Suppressor macrophage (primary cell): ENCODE measurements at regions not wholly inside any gene's neighbourhood (a gene's known extent, or its start where the extent isn't known, plus 50 kb on each side); places are given as distances from the start of the nearest gene placed in this dataset.
A peak's percentile ranks its signal among the peaks of the same experiment; 100 is the strongest.
"Not testable (repeated sequence)": the region's sequence is repeated elsewhere in the genome, so short reads cannot be mapped to it uniquely, and the experiment has no call there.

ENCODE experiments used
- DNase-seq, 4 experiments: peaks; one replicate each; pipeline ENCODE4 v3.0.0-alpha.2; 2020 to 2022

DNA sequence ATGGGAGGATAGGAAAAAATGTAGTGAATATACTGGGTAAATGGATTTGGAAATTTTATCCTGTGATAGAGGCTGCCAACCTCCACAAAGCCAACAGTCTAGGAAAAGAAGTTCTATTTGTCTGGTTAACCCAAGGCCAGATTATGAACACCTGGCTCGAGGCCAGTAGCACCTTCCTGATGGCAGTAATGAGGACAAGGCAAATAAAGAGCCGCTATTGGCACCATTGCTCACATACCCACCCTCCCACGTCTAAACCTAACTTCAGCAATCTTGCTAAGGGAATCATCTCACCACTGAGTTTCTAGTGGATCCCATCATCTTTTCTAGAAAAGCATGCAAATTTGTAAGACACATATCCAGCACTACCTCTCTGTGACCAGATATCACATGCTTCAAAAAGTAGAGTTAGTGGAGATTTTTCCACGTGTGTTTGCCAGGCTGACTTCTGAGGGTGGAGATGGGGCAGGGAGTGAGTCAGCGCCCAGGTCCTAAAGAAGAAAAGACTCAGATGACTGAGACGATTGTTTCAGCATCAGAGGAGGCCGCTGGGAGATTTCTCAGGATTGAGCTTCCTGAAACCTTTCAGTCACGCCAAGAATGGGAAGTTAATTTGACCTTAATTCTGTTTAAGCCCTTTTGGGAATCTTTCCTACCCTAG is 362.9 kb downstream of the EMP1 start:
- no peak for DNase-seq

DNA sequence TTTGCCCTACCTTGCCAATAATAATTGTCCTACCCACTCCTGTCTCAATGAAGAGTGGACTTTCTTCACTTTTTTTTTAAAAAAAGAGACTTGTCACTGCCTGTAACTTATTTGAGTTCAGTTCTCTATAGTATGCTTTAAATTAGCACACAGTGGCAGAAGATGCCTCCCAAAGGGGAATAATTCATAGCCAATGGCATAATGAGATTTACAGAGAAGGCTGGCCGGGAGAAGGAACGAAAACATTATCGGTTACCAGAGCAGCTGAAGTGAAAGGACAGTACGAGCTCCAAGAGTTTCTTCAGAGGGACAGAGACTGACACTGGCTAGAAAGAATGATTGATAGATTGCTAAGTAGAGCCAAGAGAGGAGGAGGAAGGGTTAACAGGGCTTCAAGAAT is 356.3 kb downstream of the EMP1 start:
- no peak for DNase-seq

DNA sequence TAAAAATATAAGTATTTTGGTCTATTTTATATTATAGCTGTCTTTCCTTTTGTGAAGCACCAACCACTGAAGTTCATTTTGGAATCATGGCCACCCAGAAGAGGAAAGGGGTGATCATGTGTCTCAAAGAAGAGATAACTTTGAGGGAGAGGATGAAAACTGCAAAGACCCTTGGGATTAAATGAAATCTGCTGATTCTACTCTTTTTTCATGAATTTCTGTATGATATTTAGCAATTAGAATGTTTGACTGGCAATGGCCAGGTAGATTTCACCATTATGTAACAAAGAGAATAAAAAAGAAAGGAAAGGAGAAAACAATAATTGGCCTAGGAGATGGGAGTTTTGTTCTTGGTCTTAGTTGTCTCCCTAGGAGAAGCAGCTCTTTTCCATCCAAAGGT is 350.8 kb downstream of the EMP1 start:
- DNase-seq: no peak

DNA sequence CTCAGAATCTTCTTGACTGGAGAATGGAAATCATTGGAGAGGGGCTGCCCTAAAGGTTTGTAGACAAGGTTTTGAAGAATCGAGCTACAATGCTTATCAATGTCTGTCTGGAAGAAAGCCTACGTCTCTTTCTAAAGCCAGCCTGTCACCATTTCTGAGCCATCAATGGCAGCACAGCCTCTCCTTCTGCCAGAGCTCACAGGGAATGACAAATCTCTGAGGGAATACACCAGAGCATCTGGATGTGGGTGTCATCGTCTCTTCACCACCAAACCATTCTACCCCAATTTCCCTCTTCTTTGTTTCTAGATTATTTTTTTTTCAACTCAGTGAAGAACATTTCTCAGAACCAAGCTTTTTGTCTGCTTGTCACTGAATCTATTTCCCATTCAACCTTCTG is 349.7 kb downstream of the EMP1 start:
- DNase-seq: no peak

DNA sequence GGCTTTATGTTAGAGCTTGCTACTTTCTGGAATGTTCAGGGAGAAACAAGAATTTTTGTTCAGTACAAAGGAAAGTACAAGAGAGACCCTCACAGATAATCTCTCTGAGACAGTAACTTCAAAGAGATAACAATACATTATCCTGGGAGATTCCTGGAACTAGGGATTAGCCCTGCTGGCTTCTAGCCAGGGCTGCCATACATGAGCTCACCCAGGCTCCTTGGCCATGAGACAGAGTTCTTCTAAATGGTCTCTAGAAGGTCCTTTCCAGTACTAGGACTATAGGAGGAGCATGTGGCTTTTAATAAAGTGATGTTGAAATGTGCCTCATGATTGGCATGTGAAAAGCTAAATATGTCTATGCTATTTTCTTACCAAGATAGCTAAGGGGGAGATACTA is 342.5 kb downstream of the EMP1 start:
- peak in 1 of 4 experiments; percentile 0 for DNase-seq

DNA sequence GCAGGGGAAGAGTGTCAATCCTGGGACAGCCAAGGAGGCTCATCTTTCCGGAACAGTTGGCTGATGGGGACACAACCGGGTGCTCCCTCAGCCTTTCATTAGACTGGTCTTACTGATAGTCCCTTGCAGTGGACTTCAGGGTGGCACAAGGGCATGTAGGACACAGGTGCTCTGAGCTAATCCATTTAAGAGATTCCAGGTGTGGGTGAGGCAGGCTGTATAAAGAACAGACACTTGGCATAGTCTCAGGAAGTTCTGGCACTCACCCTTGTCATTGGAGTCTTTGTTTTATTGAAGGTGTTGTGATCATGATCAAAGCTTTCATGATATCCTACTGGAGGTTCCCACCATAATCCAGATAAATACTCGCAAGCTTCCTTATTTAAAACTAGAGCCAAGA is 341.6 kb downstream of the EMP1 start:
- no peak for DNase-seq

DNA sequence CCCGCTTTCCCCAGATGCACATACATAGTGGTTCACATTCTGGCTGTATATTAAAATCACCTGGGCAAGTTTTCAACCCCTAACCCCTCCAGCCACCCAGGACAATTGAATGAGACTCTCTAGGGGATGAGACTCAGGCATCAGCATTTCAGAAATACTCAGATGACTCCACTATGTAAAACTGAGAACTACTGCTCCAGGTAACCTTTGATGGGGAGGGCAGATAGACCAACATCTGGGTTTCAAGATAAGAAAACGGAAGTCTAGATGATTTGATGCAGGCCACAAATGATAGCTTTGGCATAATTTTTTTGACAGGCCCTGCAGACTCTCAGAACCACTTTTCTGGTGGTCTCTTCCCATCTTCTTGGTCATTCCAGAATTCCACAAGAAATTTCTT is 341.1 kb downstream of the EMP1 start:
- DNase-seq: no peak

DNA sequence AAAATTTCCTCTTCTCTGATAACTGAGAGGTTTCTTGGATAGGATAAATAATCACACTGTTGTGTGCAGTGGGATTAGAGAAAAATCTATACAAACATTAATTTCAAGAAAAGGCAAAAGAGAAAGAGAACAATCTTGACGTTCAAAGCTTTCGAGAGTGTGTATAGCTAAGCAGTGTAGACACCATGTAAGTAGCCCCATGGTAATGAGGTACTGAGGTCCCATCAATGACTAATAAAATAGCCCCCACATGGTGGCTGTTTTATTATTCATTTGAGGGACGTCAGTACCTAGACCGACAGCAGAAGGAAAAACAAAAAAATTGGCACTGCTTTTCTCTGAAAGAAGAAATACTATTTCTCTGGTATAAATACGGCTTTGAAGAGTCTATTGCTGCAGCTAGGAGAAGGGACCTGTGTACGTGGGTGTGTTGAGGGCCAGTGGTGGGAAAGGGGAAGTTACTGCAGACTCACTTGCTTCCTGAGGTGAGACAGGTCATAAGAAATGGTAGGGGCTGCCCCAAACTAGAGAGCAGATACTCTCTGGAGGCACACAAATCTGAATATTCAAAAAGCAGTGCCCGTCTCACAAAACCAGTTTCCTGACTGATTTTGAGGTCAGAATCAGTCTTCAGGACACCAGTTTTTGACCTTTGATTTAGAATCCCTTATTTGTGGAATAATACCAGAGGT is 339.8 kb downstream of the EMP1 start:
- DNase-seq: peak in 3 of 4 experiments; percentile 6 to 27 (median 19)

DNA sequence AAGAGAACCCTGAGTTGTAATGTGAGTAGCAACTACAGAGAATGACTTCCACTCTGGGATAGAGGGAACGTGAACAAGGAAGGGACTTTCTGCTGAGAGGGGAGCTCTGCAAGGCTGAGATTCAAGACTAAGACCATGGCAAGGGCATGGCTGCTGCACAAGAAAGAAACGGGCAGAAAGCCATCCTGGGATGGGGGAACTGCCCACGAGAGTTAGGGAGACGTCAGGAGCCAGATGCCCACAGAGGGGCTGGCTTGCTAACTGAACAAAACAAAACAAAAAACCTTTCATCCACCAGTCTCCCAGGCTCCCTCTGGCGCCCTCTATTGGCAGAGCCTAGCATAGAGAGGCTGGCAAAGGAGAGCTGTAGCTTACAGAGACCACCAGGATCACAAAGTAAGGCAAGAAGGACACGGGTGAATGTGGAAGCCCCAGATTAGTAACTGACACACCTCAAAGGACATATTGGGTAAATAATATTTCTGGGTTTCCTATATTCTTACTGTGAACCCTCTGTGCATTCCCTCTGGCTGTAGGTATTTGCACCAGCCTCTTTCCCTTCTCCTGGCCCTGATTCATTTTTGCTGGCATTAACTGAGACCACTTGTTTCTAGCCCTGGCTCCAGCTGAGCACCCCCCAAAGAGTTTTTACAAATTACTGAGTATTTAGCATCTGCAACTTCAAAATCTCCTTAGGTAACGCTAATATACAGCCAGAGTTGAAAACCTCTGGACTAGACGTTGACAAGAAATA is 338.3 kb downstream of the EMP1 start:
- DNase-seq: peak; percentile 50 to 76 (median 67)

DNA sequence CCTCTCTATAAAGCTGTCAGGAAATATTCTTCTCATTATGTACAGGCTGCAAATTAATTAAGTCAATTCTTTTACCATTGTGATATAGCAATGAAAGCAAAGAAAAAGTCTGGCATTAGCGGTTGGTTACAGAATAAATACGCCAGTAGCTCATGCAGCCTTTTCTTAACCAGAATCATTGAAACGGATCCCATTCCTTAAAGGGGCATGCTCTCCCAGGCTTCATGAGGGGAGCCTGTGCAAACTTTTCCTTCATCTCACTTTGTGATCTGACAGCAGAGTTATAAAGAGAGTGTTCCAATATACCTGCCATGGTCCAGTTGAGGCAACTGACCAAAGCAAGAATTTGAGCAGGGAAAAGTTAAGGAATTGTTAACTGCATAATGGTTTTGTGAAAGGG is 337.7 kb downstream of the EMP1 start:
- DNase-seq: no peak

DNA sequence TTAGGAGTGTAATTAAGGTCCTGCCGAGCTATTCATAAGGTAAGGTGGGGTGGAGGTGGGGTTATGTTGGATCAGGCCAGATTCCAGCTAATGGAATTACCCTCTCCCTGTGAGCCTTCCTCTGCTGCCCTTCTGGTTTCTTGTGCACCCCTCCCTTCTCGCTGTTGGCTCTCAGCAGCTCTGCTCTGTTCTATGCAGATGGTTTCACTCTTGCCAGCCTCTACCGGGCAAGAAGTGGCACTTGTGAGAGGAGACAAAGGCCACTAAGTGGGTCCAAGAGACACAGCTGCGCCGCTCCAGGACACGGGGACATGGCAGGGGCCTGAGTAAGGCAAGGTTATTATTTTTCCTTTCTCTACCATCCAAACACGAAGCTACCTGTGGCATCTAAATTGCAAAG is 334.4 kb downstream of the EMP1 start:
- no peak for DNase-seq

DNA sequence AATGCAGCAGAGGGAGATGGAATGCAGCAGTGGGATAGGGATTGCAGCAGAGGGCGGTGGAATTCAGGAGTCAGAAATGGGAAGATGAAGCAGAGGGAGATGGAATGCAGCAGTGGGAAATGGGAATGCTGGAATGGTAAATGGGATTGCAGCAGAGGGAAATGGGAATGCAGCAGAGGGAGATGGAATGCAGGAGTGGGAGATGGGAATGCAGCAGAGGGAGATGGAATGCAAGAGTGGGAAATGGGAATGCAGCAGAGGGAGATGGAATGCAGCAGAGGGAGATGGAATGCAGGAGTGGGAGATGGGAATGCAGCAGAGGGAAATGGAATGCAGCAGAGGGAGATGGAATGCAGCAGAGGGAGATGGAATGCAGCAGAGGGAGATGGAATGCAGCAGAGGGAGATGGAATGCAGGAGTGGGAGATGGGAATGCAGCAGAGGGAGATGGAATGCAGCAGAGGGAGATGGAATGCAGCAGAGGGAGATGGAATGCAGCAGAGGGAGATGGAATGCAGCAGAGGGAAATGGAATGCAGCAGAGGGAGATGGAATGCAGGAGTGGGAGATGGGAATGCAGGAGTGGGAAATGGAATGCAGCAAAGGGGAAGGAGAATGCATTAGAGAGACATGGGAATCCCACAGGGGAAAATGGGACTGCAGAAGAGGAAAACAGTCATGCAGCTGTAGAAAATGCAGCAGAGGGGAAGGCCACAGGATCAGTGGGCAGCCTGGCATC is 329.8 kb downstream of the EMP1 start:
- not testable (repeated sequence) for DNase-seq

DNA sequence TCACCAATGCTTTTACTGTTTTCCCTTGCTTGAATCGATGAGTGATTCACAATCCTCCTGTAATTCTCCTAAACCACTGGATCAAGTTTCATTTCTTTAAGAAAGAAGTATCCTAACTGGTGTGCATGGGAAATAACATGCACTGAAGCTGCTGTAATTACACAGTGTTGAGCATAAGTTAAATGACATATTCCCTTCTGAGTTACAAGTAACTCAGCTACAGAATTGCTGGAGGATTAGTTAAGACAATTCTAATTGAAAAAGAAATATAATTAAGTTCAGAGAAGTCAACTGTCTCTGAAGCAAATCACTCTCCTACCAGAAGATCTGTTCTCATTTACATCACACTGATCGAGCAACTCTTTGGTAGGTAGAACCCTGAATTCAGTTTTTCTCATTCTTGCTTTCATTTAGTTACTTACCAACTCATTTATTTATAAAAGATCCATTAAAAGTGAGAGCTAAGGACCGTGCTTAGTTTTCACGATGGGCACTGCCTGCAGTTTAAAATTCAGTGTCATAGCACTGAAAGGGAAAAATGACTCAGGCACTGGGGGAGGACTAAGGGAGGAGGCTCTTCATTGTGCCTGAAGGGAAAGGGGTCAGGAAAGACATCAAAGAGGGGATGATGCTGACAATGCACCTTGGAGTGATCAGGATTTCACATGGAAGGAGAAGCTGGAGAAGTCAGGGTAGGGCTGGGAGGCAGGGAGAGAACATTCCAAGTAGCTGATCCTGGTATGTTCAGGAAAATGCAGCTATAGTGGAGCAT is 327.2 kb downstream of the EMP1 start:
- no peak for DNase-seq

DNA sequence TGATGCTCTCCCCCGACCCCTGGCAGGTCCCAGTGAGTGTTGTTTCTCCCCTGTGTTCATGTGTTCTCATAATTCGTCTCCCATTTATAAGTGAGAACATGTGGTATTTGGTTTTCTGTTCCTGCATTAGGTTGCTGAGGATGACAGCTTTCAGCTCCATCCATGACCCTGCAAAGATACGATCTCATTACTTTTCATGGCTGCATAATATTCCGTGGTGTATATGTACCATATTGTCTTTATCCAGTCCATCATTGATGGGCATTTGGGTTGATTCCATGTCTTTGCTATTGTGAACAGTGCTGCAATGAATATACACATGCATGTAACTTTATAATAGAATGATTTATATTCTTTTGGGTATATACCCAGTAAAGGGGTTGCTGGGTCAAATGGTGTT is 321.5 kb downstream of the EMP1 start:
- not testable (repeated sequence) for DNase-seq

DNA sequence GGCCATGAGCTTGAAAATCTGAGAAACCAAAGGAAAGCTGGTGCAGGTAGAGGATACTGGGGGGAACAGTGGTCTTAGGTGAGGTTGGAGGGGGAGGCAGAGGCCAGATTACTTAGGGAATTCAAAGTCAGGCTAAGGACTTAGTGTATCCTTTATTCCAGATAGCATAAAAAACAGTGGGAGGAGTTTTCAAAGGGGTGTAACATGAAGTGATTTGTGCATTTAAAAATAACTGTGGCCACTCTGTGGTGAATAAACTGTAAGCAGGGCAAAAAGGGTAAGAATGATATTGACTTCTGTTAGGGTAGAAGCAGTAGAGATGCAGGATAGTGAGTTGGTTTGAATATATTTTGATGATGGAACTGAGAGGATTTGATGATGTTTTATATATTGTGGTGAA is 313.2 kb downstream of the EMP1 start:
- DNase-seq: no peak

DNA sequence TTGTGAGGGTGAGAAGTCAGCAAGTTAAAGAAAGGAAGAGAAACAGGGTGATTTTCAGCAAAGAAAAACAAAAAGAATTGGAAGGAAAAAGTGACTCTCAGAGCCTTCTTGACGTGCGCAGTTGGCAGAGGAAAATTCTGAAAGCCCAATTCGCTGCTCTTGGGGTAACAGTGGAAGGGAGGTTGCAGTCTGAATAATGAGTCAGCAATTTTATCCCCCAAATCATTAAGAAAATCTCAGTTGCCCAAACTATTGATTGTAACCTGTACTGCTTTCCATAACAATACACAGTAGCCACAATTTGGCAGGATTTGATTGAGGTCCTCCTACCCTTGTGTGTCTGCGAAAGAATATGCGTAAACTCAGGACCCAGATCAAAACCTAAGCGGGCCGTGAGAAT is 309.1 kb downstream of the EMP1 start:
- no peak for DNase-seq

DNA sequence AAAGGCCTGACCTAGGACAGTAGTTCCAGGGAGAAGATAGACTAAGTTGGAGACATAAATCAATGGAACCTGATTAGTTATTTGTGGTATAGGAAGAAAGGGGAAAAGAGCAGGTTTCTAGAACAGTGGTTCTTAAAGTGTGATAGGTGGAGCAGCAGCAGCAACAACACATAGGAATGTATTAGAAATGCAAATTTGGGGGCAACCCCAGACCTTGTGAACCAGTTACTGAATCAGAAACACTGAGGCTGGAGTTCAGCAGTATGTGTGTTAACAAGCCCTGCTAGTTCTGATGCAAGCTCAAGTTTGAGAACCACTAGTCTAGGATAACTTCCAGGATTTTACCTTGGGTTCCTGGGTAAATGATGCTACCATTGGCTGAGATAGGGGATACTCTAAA is 308.7 kb downstream of the EMP1 start:
- no peak for DNase-seq

DNA sequence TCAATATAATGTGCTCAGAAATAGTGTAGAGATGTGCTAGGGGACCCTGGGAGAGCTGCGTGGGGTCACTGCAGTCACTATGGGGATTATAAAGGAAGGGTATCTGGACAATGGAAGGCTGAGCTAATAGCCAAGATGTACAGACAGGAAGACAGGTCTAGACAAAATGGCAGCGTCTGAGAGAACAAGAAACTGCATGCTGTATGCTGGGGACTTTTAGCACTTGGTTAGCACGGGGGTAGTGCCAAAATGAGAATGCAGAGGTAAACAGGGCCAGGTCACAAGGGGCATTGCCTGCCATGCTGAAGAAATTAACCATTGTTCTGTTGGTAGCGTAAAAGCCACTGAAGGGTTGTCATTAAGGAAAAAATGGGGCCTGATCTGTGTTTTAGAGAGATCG is 308.2 kb downstream of the EMP1 start:
- no peak for DNase-seq

DNA sequence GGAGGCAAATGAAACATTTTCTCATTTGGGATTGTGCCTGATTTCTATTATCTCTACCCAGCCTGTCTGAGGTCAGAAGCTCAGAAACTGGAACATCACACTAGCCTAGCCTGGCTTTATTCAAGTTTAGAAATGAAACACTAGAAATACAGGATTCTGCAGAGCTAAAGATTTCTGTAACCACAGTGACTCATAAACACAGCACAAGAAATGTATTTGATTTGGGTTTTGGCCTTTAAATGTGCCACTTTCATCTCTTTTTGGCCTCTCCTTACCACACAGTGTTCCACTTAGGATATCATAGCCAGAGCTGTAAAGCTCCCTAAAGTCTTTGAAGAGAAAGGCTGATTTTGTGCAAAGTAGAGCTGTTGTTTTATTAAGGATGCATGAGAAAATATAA is 307.5 kb downstream of the EMP1 start:
- DNase-seq: no peak

DNA sequence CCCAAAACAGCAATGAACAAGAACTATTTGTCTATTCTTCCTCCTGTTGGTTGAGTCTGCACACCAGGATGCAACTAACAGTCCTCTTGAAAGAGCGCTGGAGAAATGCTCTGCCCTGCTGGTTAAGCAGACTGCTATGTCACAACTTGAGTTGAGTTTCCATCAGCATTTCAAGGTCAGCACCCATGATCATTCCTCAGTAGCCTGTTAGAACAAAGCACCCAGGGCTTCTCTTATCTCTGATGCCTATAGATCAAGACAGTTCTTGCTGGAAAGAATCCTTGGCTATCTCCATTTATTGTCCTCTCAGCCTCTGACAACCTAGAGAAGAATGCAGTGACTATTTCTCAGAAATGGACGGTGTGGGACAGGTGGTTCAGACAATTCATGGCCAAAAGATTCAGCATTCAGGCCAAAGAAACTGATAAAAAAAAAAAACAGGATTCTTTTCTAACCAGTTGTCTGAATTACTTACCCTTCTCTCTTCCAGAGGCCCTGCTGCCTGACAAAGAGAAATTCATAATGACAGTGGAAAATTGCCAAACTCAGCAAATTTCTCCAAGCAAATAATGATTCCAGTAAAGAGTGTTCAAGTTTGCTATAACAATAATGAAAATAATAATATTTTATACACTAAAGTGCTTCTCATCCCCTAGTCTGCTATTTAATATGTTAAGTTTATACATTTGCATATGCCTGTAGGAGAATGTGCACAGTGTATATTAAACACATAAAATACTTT is 306.7 kb downstream of the EMP1 start:
- no peak for DNase-seq

DNA sequence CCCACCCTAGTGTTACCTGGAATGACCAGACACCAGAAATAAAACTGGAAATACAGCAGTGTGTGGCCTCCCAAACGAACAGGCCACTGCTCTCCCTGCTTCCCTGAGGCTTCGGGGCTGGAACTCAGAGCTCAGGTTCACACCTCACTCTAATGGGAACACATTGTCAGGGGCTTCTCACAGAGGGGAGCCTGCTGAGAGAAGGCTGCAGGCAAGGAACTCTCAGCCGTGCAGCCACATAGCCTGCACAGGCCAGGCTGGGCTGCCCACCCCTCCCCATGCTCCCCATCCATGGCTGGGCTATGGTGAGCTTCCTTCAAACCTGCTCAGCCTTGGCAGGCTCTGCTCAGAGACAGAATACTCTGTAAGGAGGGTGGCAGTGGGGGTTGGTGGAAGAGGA is 302.5 kb downstream of the EMP1 start:
- no peak for DNase-seq

DNA sequence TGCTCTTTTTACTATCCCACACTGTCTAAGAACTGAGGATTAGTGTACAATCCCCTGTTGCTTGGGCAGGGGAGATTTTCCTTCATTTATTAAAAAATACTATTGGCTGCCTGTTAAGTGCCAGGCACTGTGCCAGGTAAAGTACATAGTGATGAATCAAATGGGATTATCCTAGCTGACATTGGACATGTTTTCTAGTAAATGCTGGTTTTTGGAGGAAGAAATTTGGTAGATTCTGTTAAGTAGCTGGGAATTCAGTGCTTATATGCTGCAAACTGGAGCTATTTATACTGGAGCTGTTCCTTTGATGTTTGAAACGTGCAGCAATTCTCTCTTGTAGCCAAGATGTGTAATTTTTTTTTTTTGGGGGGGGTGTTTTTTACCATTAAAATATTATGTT is 299.6 kb downstream of the EMP1 start:
- DNase-seq: no peak
